ENCODE measurements at regions not wholly inside any gene's neighbourhood (a gene's known extent, or its start where the extent isn't known, plus 50 kb on each side); places are given as distances from the start of the nearest gene placed in this dataset.

GRCh38 chr4:123159479-123159878 lies 237.1 kb upstream of the NUDT6 start:
- no peak overlapping the region for H3K27ac ChIP-seq (ENCODE audit: low read depth in 1 of 2, low read length in 1 of 2)
- ATAC-seq (ENCODE audit: insufficient read depth, low FRiP score) = no peak
- 46 to 61% methylated on average over 2 of the region's 2 CpGs for WGBS, 2 donors
- no peak for TF ChIP-seq CTCF (IDR thresholded peaks at IDR 0.05; ENCODE audit: control extremely low read depth, extremely low read depth)
- no peaks in the 10 kb centered on the region for H3K27me3 ChIP-seq (ENCODE audit: control insufficient read depth in 3 of 3, insufficient read depth in 3 of 3, low read length in 2 of 3)
- H3K4me1 ChIP-seq (ENCODE audit: control insufficient read depth in 5 of 5, insufficient read depth in 5 of 5, low read length in 5 of 5) = peaks cover 0 to 9% (median 4%) of the 10 kb centered on the region in 5 donors
- no peaks in the 10 kb centered on the region for H3K36me3 ChIP-seq (ENCODE audit: control insufficient read depth in 4 of 4, insufficient read depth in 4 of 4, low read length in 4 of 4)
- no peak for DNase-seq
- H3K4me3 ChIP-seq = no peak overlapping the region
- peak overlapping the region in 1 of 2 donors; percentile 23 for H3K9ac ChIP-seq (ENCODE audit: insufficient read depth in 1 of 2, low read length in 2 of 2)
- no peaks in the 10 kb centered on the region for H3K9me3 ChIP-seq (ENCODE audit: control insufficient read depth in 4 of 4, insufficient read depth in 3 of 4, low read length in 3 of 4)

- WGBS, 2 donors = 93 to 96% methylated on average over 4 of the region's 4 CpGs
- H3K27ac ChIP-seq (ENCODE audit: low read depth in 1 of 2, low read length in 1 of 2) = no peak overlapping the region
- TF ChIP-seq CTCF (IDR thresholded peaks at IDR 0.05; ENCODE audit: control extremely low read depth, extremely low read depth) = no peak
- H3K27me3 ChIP-seq (ENCODE audit: control insufficient read depth in 3 of 3, insufficient read depth in 3 of 3, low read length in 2 of 3) = no peaks in the 10 kb centered on the region
- no peak overlapping the region for H3K4me3 ChIP-seq
- H3K36me3 ChIP-seq (ENCODE audit: control insufficient read depth in 4 of 4, insufficient read depth in 4 of 4, low read length in 4 of 4) = no peaks in the 10 kb centered on the region
- ATAC-seq (ENCODE audit: insufficient read depth, low FRiP score) (no peak), DNase-seq (no peak)
- no peaks in the 10 kb centered on the region for H3K9me3 ChIP-seq (ENCODE audit: control insufficient read depth in 4 of 4, insufficient read depth in 3 of 4, low read length in 3 of 4)
- no peak overlapping the region for H3K9ac ChIP-seq (ENCODE audit: insufficient read depth in 1 of 2, low read length in 2 of 2)
- peaks cover 0 to 14% (median 4%) of the 10 kb centered on the region in 5 donors for H3K4me1 ChIP-seq (ENCODE audit: control insufficient read depth in 5 of 5, insufficient read depth in 5 of 5, low read length in 5 of 5)
Observed at GRCh38 chr4:123162859-123163258, 233.7 kb upstream of the SPRY1 start.

GRCh38 chr4:123163501-123163900 lies 233.1 kb upstream of the SPRY1 start:
- Histone ChIP-seq H3K36me3 (ENCODE audit: control insufficient read depth in 4 of 4, insufficient read depth in 4 of 4, low read length in 4 of 4) (no peaks in the 10 kb centered on the region), H3K9ac (ENCODE audit: insufficient read depth in 1 of 2, low read length in 2 of 2) (no peak overlapping the region), H3K4me3 (no peak overlapping the region), H3K9me3 (ENCODE audit: control insufficient read depth in 4 of 4, insufficient read depth in 3 of 4, low read length in 3 of 4) (no peaks in the 10 kb centered on the region), H3K27me3 (ENCODE audit: control insufficient read depth in 3 of 3, insufficient read depth in 3 of 3, low read length in 2 of 3) (no peaks in the 10 kb centered on the region), H3K27ac (ENCODE audit: low read depth in 1 of 2, low read length in 1 of 2) (no peak overlapping the region), H3K4me1 (ENCODE audit: control insufficient read depth in 5 of 5, insufficient read depth in 5 of 5, low read length in 5 of 5) (peaks cover 0 to 14% (median 4%) of the 10 kb centered on the region in 5 donors)
- TF ChIP-seq CTCF (IDR thresholded peaks at IDR 0.05; ENCODE audit: control extremely low read depth, extremely low read depth) = no peak
- DNase-seq = no peak
- peak; percentile 19 for ATAC-seq (ENCODE audit: insufficient read depth, low FRiP score)
- 23 to 59% methylated on average over 1 of the region's 1 CpG for WGBS, 2 donors

DNA sequence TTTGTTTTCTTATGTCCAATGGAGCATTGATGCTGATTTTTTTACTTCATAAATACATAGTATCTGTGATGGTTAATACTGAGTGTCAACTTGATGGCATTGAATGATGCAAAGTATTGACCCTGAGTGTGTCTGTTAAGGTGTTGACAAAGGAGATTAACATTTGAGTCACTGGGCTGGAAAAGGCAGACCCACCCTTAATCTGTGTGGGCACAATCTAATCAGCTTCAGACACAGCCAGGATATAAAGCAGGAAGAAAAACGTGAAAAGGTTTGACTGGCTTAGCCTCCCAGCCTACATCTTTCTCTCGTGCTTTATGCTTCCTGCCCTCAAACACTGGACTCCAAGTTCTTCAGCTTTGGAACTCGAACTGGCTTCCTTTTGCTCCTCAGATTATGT lies 230.6 kb upstream of the SPRY1 start:
- no peaks in the 10 kb centered on the region for H3K9me3 ChIP-seq (ENCODE audit: control insufficient read depth in 4 of 4, insufficient read depth in 3 of 4, low read length in 3 of 4)
- no peaks in the 10 kb centered on the region for H3K36me3 ChIP-seq (ENCODE audit: control insufficient read depth in 4 of 4, insufficient read depth in 4 of 4, low read length in 4 of 4)
- WGBS, 2 donors = 95 to 96% methylated on average over 3 of the region's 3 CpGs
- H3K27ac ChIP-seq (ENCODE audit: low read depth in 1 of 2, low read length in 1 of 2) = no peak overlapping the region
- peaks cover 0 to 9% (median 0%) of the 10 kb centered on the region in 5 donors for H3K4me1 ChIP-seq (ENCODE audit: control insufficient read depth in 5 of 5, insufficient read depth in 5 of 5, low read length in 5 of 5)
- no peak overlapping the region for H3K9ac ChIP-seq (ENCODE audit: insufficient read depth in 1 of 2, low read length in 2 of 2)
- no peak overlapping the region for H3K4me3 ChIP-seq
- H3K27me3 ChIP-seq (ENCODE audit: control insufficient read depth in 3 of 3, insufficient read depth in 3 of 3, low read length in 2 of 3) = no peaks in the 10 kb centered on the region
- ATAC-seq (ENCODE audit: insufficient read depth, low FRiP score) (no peak), DNase-seq (no peak)
- no peak for TF ChIP-seq CTCF (IDR thresholded peaks at IDR 0.05; ENCODE audit: control extremely low read depth, extremely low read depth)
